Endothelial cell of umbilical vein (primary cell): ENCODE measurements at regions not wholly inside any gene's neighbourhood (a gene's known extent, or its start where the extent isn't known, plus 50 kb on each side); places are given as distances from the start of the nearest gene placed in this dataset.

Experiments used
- BruUV-seq: library from RNA; stranded (reverse); fragments of 400-500 nt; replicated peaks from 2 replicates; lab custom pipeline; 2021; lab: Mats Ljungman, UMichigan
- CTCF ChIA-PET: fragments of 300-600, 350-600 bp; sonication (Branson Sonifier 250); formaldehyde crosslinking; loops from one replicate; lab custom pipeline; 2021; ENCODE audit warnings: antibody characterized with exemption, inconsistent platforms; lab: Charles Lee
- POLR2A ChIA-PET: fragments of 300-600, 350-600 bp; sonication (Branson Sonifier 250); formaldehyde crosslinking; loops from one replicate; lab custom pipeline; 2021; ENCODE audit warnings: antibody characterized with exemption, inconsistent platforms; lab: Charles Lee
- DNase-seq: peaks from one replicate; pipeline ENCODE4 v3.0.0-alpha.2; 2011; ENCODE audit warnings: low read depth, low spot score
- FAIRE-seq: peaks from 2 replicates; lab custom pipeline; 2011; peaks lifted over from hg19 to GRCh38; lab: Jason Lieb, UNC
- H2AFZ ChIP-seq: 2 replicates; pipeline ENCODE4 v1.6.0; 2012; ENCODE audit warnings: low read depth, low read length, control low read depth, inconsistent platforms
- H3K27ac ChIP-seq: 2 replicates; pipeline ENCODE4 v1.5.1; 2011; ENCODE audit warnings: low read depth, mild to moderate bottlenecking, control low read depth, low read length, moderate library complexity; ENCODE audit not compliant: insufficient read depth
- H3K27me3 ChIP-seq, 2 experiments: 2 replicates each; pipeline versions ENCODE4 v1.6.0 to v1.6.1; 2011; ENCODE audit warnings: low read length in 2 of 2, mixed read lengths in 1 of 2; ENCODE audit not compliant: control insufficient read depth in 2 of 2, insufficient read depth in 2 of 2
- H3K36me3 ChIP-seq, 2 experiments: 2 replicates in 1 of 2; 3 replicates in 1 of 2; pipeline ENCODE4 v1.5.1; 2011; ENCODE audit warnings: low read length in 2 of 2, mild to moderate bottlenecking in 1 of 2, moderate library complexity in 1 of 2; ENCODE audit not compliant: control insufficient read depth in 2 of 2, insufficient read depth in 2 of 2; ENCODE audit errors: extremely low read depth in 1 of 2
- H3K4me1 ChIP-seq: 3 replicates; pipeline ENCODE4 v1.5.1; 2011; ENCODE audit warnings: mild to moderate bottlenecking, low read length; ENCODE audit not compliant: control insufficient read depth, insufficient read depth; ENCODE audit errors: extremely low read depth
- H3K4me2 ChIP-seq: 2 replicates; pipeline ENCODE4 v1.6.1; 2011; ENCODE audit warnings: low read length, control low read depth, mixed read lengths; ENCODE audit not compliant: insufficient read depth
- H3K4me3 ChIP-seq, 3 experiments: fragments of 200-600 bp in 1 of 3; sonication (generic), shearing (Covaris generic) in 1 of 3; replicated peaks in 1 of 3; 2 replicates each; pipeline ENCODE4 v1.5.1; 2011 to 2016; ENCODE audit warnings: control low read depth in 3 of 3, low read length in 3 of 3, mild to moderate bottlenecking in 2 of 3, inconsistent platforms in 1 of 3, low read depth in 1 of 3, moderate library complexity in 1 of 3; ENCODE audit not compliant: insufficient read depth in 1 of 3
- H3K79me2 ChIP-seq: 2 replicates; pipeline ENCODE4 v1.6.0; 2012; ENCODE audit warnings: low read length, inconsistent platforms; ENCODE audit not compliant: control insufficient read depth, insufficient read depth
- H3K9ac ChIP-seq: replicated peaks from 2 replicates; pipeline ENCODE3; 2011; ENCODE audit warnings: low read length, control low read depth; ENCODE audit not compliant: insufficient read depth; ENCODE audit errors: extremely low read depth
- H3K9me1 ChIP-seq: replicated peaks from 3 replicates; pipeline ENCODE4 v1.6.0; 2011; ENCODE audit warnings: mild to moderate bottlenecking, low read length; ENCODE audit not compliant: control insufficient read depth, insufficient read depth; ENCODE audit errors: extremely low read depth
- H3K9me3 ChIP-seq: replicated peaks from 2 replicates; pipeline ENCODE4 v1.5.1; 2012; ENCODE audit warnings: low read length, inconsistent platforms; ENCODE audit not compliant: control insufficient read depth, insufficient read depth
- H4K20me1 ChIP-seq: replicated peaks from 2 replicates; pipeline ENCODE3; 2011; ENCODE audit warnings: mild to moderate bottlenecking, low read length; ENCODE audit not compliant: control insufficient read depth, insufficient read depth; ENCODE audit errors: extremely low read depth
- EZH2 ChIP-seq: IDR thresholded peaks from 2 replicates; pipeline ENCODE4 v1.6.1; 2012; ENCODE audit warnings: borderline replicate concordance, low read depth, mild to moderate bottlenecking, moderate library complexity, low read length, inconsistent platforms; ENCODE audit not compliant: severe bottlenecking
- FOS ChIP-seq: IDR thresholded peaks from 2 replicates; pipeline ENCODE4 v1.6.1; 2011; ENCODE audit warnings: mild to moderate bottlenecking, low read length, moderate library complexity, borderline replicate concordance; ENCODE audit not compliant: insufficient read depth
- GATA2 ChIP-seq: IDR thresholded peaks from 2 replicates; pipeline ENCODE4 v1.7.0; 2011; ENCODE audit warnings: low read depth, mild to moderate bottlenecking, moderate library complexity, mixed read lengths, low read length; ENCODE audit not compliant: insufficient read length, insufficient read depth
- JUN ChIP-seq: IDR thresholded peaks from 2 replicates; pipeline ENCODE4 v1.6.1; 2011; ENCODE audit warnings: borderline replicate concordance, low read depth; ENCODE audit not compliant: insufficient read length, insufficient read depth
- MAX ChIP-seq: IDR thresholded peaks from 2 replicates; pipeline ENCODE4 v1.6.1; 2011; ENCODE audit not compliant: insufficient read depth, insufficient read length
- MYC ChIP-seq: IDR thresholded peaks from one replicate; pipeline ENCODE4 v1.6.1; 2011; ENCODE audit warnings: mild to moderate bottlenecking, low read depth, low read length
- POLR2A ChIP-seq: IDR thresholded peaks from 2 replicates; pipeline ENCODE4 v1.6.1; 2012; ENCODE audit warnings: low read depth, mild to moderate bottlenecking, control low read depth, low read length
- POLR2AphosphoS5 ChIP-seq: IDR thresholded peaks from 2 replicates; pipeline ENCODE4 v1.6.1; 2012; ENCODE audit warnings: low read depth, mild to moderate bottlenecking, control low read depth, low read length, moderate library complexity; ENCODE audit not compliant: insufficient read depth
- dilution Hi-C: fragments of 300-500 bp; cut with MboI; formaldehyde crosslinking; loops from one replicate; pipeline ENCODE4 v1.15.0; 2019; ENCODE audit warnings: low sequenced_read_pairs; ENCODE audit not compliant: extremely low pct_ligation_motif_present
- intact Hi-C: fragments of 100-400 bp; cut with micrococcal nuclease; formaldehyde crosslinking; loops from one replicate; pipeline ENCODE4 v1.10.0; 2022

- Histone ChIP-seq H3K27ac (no peak overlapping the region), H3K4me3 (no peak overlapping the region), H4K20me1 (no peaks in the 10 kb centered on the region), H3K4me2 (no peak overlapping the region), H3K4me1 (peaks cover 7% of the 10 kb centered on the region), H2AFZ (no peak overlapping the region), H3K79me2 (no peaks in the 10 kb centered on the region), H3K9me1 (no peaks in the 10 kb centered on the region), H3K9me3 (no peaks in the 10 kb centered on the region), H3K9ac (no peak overlapping the region), H3K27me3 (peaks cover 3 to 6% of the 10 kb centered on the region in 2 experiments), H3K36me3 (no peaks in the 10 kb centered on the region)
- POLR2A ChIA-PET: no interaction called here
- no peak for DNase-seq
- CTCF ChIA-PET: no interaction called here
- intact Hi-C loops: no loop called here
- BruUV-seq: no TSS peak
- no peak for TF ChIP-seq POLR2A
- no peak for TF ChIP-seq FOS
- no peak for TF ChIP-seq EZH2
- no peak for TF ChIP-seq JUN
- dilution Hi-C loops: no loop called here
- no peak for FAIRE-seq
Measured at GRCh38 chr11:122487669-122488068, 167.9 kb upstream of the UBASH3B start.

GRCh38 chr11:122486793-122487495, 168.6 kb upstream of the UBASH3B start:
- Histone ChIP-seq H3K4me2 (no peak overlapping the region), H3K9me1 (no peaks in the 10 kb centered on the region), H3K4me1 (peaks cover 4% of the 10 kb centered on the region), H2AFZ (no peak overlapping the region), H4K20me1 (no peaks in the 10 kb centered on the region), H3K4me3 (no peak overlapping the region), H3K9ac (no peak overlapping the region), H3K27ac (no peak overlapping the region), H3K79me2 (no peaks in the 10 kb centered on the region), H3K9me3 (no peaks in the 10 kb centered on the region), H3K36me3 (no peaks in the 10 kb centered on the region), H3K27me3 (peaks cover 3 to 6% of the 10 kb centered on the region in 2 experiments)
- FAIRE-seq (no peak), DNase-seq (peak; percentile 67)
- no TSS peak for BruUV-seq
- dilution Hi-C loops: no loop called here
- ChIA-PET CTCF (no interaction called here), POLR2A (no interaction called here)
- TF ChIP-seq FOS (no peak), POLR2AphosphoS5 (no peak), JUN (no peak), POLR2A (no peak), MYC (no peak), MAX (no peak), GATA2 (no peak)
- intact Hi-C loops: no loop called here
